Caco-2 (cell line): ENCODE measurements at regions not wholly inside any gene's neighbourhood (a gene's known extent, or its start where the extent isn't known, plus 50 kb on each side); places are given as distances from the start of the nearest gene placed in this dataset.

Experiments
- BruUV-seq: library from RNA; stranded (reverse); fragments of 400-500 nt; replicated peaks from 2 replicates; lab custom pipeline; 2021; lab: Mats Ljungman, UMichigan
- CTCF ChIA-PET: fragments of 300-600 bp; sonication (Branson Sonifier 250); formaldehyde crosslinking; loops from one replicate; lab custom pipeline; 2022; ENCODE audit warnings: antibody characterized with exemption; lab: Charles Lee
- POLR2A ChIA-PET: fragments of 300-600 bp; sonication (Branson Sonifier 250); formaldehyde crosslinking; loops from one replicate; lab custom pipeline; 2022; ENCODE audit warnings: antibody characterized with exemption; lab: Charles Lee
- DNase-seq, 2 experiments: peaks; one replicate each; pipeline versions ENCODE4 v3.0.0 to v3.0.0-alpha.2; 2020 to 2022
- H3K27me3 ChIP-seq: replicated peaks from 2 replicates; pipeline ENCODE4 v1.6.0; 2011; ENCODE audit warnings: low read length; ENCODE audit not compliant: control insufficient read depth, insufficient read depth
- H3K36me3 ChIP-seq: 2 replicates; pipeline ENCODE4 v1.5.1; 2011; ENCODE audit warnings: low read length; ENCODE audit not compliant: control insufficient read depth, insufficient read depth
- H3K4me1 ChIP-seq: fragments of 250-450 bp; sonication (Bioruptor Pico); 2 replicates; pipeline ENCODE4 v1.5.1; 2020; ENCODE audit warnings: mild to moderate bottlenecking
- H3K4me3 ChIP-seq: 2 replicates; pipeline ENCODE4 v1.5.1; 2011; ENCODE audit warnings: low read depth, mild to moderate bottlenecking, control low read depth, low read length
- H3K9me3 ChIP-seq: fragments of 250-450 bp; sonication (Bioruptor Pico); 2 replicates; pipeline ENCODE4 v1.5.1; 2020; ENCODE audit warnings: mild to moderate bottlenecking, moderate library complexity
- H3K27ac Mint-ChIP-seq: one replicate; pipeline ENCODE4 v1.8.0; 2022; ENCODE audit warnings: mixed read lengths; ENCODE audit not compliant: unreplicated experiment
- H3K27me3 Mint-ChIP-seq: one replicate; pipeline ENCODE4 v1.8.0; 2022; ENCODE audit warnings: mixed read lengths; ENCODE audit not compliant: insufficient read depth, unreplicated experiment
- H3K36me3 Mint-ChIP-seq: one replicate; pipeline ENCODE4 v1.8.0; 2022; ENCODE audit warnings: mild to moderate bottlenecking, mixed read lengths; ENCODE audit not compliant: insufficient read depth, unreplicated experiment
- H3K4me1 Mint-ChIP-seq: one replicate; pipeline ENCODE4 v1.8.0; 2022; ENCODE audit warnings: low read depth, mixed read lengths; ENCODE audit not compliant: unreplicated experiment
- H3K4me3 Mint-ChIP-seq: one replicate; pipeline ENCODE4 v1.8.0; 2022; ENCODE audit warnings: mild to moderate bottlenecking, moderate library complexity, mixed read lengths; ENCODE audit not compliant: unreplicated experiment
- H3K9me3 Mint-ChIP-seq: one replicate; pipeline ENCODE4 v1.8.0; 2022; ENCODE audit warnings: mixed read lengths; ENCODE audit not compliant: unreplicated experiment
- CTCF ChIP-seq, 2 experiments: fragments of 200-600 bp in 1 of 2; IDR thresholded peaks; 1 replicate in 1 of 2; 2 replicates in 1 of 2; pipeline versions ENCODE4 v1.5.1 to v1.8.0; 2011 to 2022; ENCODE audit warnings: antibody characterized with exemption in 1 of 2, control low read depth in 1 of 2, inconsistent platforms in 1 of 2, low read depth in 1 of 2, low read length in 1 of 2, mild to moderate bottlenecking in 1 of 2, moderate library complexity in 1 of 2; ENCODE audit not compliant: insufficient read depth in 1 of 2, severe bottlenecking in 1 of 2, unreplicated experiment in 1 of 2
- intact Hi-C: fragments of 100-400 bp; cut with micrococcal nuclease; formaldehyde crosslinking; loops from one replicate; pipeline ENCODE4 v1.10.0; 2022; ENCODE audit not compliant: unreplicated experiment

- ChIA-PET CTCF (no interaction called here), POLR2A (no interaction called here)
- no peak overlapping the region for H3K4me3 Mint-ChIP-seq
- H3K9me3 Mint-ChIP-seq = no peaks in the 10 kb centered on the region
- peaks cover 2% of the 10 kb centered on the region for H3K27me3 Mint-ChIP-seq
- no peaks in the 10 kb centered on the region for H3K4me1 Mint-ChIP-seq
- intact Hi-C loops = no loop called here
- no peak overlapping the region for H3K27ac Mint-ChIP-seq
- BruUV-seq = no TSS peak
- Histone ChIP-seq H3K4me3 (no peak overlapping the region), H3K27me3 (no peaks in the 10 kb centered on the region), H3K4me1 (no peaks in the 10 kb centered on the region), H3K36me3 (no peaks in the 10 kb centered on the region), H3K9me3 (no peaks in the 10 kb centered on the region; the same call in 1 of the 2 replicates)
- H3K36me3 Mint-ChIP-seq = no peaks in the 10 kb centered on the region
- DNase-seq = no peak
- TF ChIP-seq CTCF (IDR thresholded peaks at IDR 0.05; ENCODE audit: insufficient read depth in 1 of 2, low read depth in 1 of 2, low read length in 1 of 2, severe bottlenecking in 1 of 2, unreplicated experiment in 1 of 2) = no peak
Measured at GRCh38 chr15:95832668-95833067, 497.8 kb upstream of the NR2F2 start.

DNA sequence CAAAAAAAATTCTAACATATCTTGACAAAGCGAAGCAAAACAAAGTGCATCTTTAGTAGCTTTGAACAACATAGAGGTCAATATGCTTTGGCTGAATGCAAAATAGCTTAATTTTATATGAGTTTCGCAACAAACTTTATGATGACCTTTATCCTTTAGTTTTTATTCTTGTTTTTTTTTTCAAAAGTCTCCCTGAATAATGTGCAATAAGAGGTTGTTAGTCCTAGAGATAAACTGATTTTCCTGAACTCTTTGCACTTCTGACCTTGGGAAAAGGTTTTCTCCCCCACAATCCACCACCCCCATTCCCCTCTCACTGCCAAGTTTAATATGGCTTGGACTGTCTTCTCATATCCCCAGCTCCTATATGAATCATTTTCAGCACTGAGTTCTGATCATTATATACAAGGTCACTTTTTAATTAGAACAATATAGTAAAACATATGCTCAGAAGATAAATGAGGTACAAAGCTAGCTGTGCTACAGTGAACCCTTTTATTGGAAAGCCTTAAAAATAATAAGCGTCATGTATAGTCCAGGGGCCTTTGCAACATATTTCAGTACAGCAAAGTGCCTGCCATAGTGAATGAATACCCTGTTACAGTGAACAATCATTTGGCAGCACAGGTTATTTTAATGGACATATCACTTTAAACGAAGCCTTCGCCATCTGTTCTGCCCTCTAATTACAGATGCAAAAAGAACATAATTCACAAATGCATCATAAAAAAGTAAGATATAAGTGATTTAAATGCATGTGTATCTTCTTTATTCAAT, 496.3 kb upstream of the NR2F2 start:
- Mint-ChIP-seq H3K4me3 (no peak overlapping the region), H3K9me3 (no peaks in the 10 kb centered on the region), H3K4me1 (no peaks in the 10 kb centered on the region), H3K27ac (no peak overlapping the region), H3K36me3 (no peaks in the 10 kb centered on the region), H3K27me3 (peaks cover 2% of the 10 kb centered on the region)
- POLR2A ChIA-PET = no interaction called here
- CTCF ChIA-PET = interaction anchor here (0.7 kb wide), 1 partner anchor 70 kb away, joined by 3 read pairs; no protein-coding TSS in a partner anchor
- no peaks in the 10 kb centered on the region for H3K27me3 ChIP-seq
- no peaks in the 10 kb centered on the region for H3K4me1 ChIP-seq
- H3K36me3 ChIP-seq = no peaks in the 10 kb centered on the region
- intact Hi-C loops = no loop called here
- no TSS peak for BruUV-seq
- TF ChIP-seq CTCF (IDR thresholded peaks at IDR 0.05; ENCODE audit: insufficient read depth in 1 of 2, low read depth in 1 of 2, low read length in 1 of 2, severe bottlenecking in 1 of 2, unreplicated experiment in 1 of 2) = no peak
- DNase-seq = no peak
- H3K9me3 ChIP-seq = no peaks in the 10 kb centered on the region; the same call in 1 of the 2 replicates
- no peak overlapping the region for H3K4me3 ChIP-seq

DNA sequence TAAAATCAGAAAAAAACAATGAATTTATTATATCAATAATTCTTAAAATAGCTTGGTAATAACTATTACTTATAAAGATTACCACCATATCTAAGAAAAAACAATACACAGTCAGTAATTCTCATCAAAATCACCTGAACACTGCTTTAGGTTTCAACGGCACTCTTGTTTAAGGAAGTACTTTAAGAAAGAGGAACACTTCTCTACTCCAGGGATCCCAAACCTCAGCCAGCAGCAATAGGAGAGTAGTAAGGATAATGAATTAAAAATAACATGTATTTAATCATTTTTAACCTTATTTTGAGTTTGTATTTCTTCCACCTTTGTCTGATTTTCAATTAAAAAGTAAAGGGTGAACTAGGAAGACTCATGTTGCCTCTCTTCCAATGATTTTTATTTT, 494.0 kb upstream of the NR2F2 start:
- no TSS peak for BruUV-seq
- H3K27me3 Mint-ChIP-seq = peaks cover 2% of the 10 kb centered on the region
- no peaks in the 10 kb centered on the region for H3K36me3 ChIP-seq
- H3K27ac Mint-ChIP-seq = no peak overlapping the region
- no peaks in the 10 kb centered on the region for H3K36me3 Mint-ChIP-seq
- H3K4me1 Mint-ChIP-seq = no peaks in the 10 kb centered on the region
- ChIA-PET CTCF (no interaction called here), POLR2A (no interaction called here)
- TF ChIP-seq CTCF (IDR thresholded peaks at IDR 0.05; ENCODE audit: insufficient read depth in 1 of 2, low read depth in 1 of 2, low read length in 1 of 2, severe bottlenecking in 1 of 2, unreplicated experiment in 1 of 2) = no peak
- H3K9me3 Mint-ChIP-seq = no peaks in the 10 kb centered on the region
- H3K4me3 Mint-ChIP-seq = no peak overlapping the region
- no peak for DNase-seq
- H3K4me1 ChIP-seq = no peaks in the 10 kb centered on the region
- H3K4me3 ChIP-seq = no peak overlapping the region
- intact Hi-C loops = no loop called here
- no peaks in the 10 kb centered on the region; the same call in 1 of the 2 replicates for H3K9me3 ChIP-seq
- H3K27me3 ChIP-seq = no peaks in the 10 kb centered on the region
